HFF-Myc (cell line): ENCODE measurements at regions not wholly inside any gene's neighbourhood (a gene's known extent, or its start where the extent isn't known, plus 50 kb on each side); places are given as distances from the start of the nearest gene placed in this dataset.
"Not testable (repeated sequence)": the region's sequence is repeated elsewhere in the genome, so short reads cannot be mapped to it uniquely, and the experiment has no call there.

Source experiments
- DNase-seq: peaks from one replicate; pipeline ENCODE4 v3.0.0-alpha.2; 2011; ENCODE audit warnings: low read depth; ENCODE audit errors: extremely low read depth
- H3K4me3 ChIP-seq: replicated peaks from 2 replicates; pipeline ENCODE4 v1.5.1; 2011; ENCODE audit warnings: low read depth, mild to moderate bottlenecking, control low read depth, low read length
- CTCF ChIP-seq: IDR thresholded peaks from 2 replicates; pipeline ENCODE4 v1.5.1; 2012; ENCODE audit warnings: mild to moderate bottlenecking, low read depth, low read length, control low read depth; ENCODE audit errors: missing control alignments

GRCh38 chr15:62676891-62677290 lies 365.7 kb upstream of the TPM1 start:
- DNase-seq = no peak
- H3K4me3 ChIP-seq = no peak overlapping the region
- no peak for TF ChIP-seq CTCF

DNA sequence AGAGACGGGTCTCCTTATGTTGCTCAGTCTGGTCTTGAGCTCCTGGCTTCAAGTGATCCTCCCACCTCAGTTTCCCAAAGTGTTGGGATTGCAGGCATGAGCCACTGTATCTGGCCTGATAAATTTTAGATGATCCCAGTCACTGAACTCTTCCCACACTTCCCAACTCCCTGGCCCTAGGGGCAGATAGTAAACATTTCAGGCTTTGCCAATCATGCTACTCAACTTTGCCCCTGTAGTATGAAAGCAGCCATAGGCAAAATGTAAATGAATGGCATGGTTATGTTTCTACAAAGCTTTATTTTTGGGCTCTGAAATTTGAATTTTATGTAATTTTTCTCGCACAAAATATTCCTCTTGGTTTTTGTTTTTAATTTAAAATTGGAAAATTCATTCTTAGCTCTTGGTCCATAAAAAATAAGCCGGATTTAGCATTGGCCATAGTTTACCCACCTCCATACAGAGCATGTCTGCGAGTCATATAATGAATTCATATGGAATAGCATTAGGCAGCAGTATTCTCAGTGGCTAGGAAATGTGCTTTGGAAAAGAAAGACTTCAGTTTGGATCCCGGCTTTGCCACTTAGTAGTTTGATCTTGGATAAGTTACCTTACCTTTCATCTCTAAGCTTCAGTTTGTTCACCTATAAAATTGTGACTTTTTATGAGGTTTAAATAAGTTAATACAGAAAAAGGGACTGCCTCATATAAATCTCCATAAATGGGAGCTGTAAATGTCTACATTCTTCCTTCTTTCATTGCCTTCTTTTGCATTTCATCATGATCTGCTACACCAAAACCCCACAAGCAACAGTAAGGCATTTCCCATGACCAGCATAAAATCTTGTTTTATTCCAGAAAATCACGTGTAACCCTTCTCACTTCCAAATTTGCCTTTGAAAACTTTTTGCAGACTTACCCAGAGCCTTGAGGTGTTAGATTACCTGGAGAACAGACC lies 360.3 kb upstream of the TPM1 start:
- DNase-seq = no peak
- H3K4me3 ChIP-seq = no peak overlapping the region
- no peak for TF ChIP-seq CTCF

DNA sequence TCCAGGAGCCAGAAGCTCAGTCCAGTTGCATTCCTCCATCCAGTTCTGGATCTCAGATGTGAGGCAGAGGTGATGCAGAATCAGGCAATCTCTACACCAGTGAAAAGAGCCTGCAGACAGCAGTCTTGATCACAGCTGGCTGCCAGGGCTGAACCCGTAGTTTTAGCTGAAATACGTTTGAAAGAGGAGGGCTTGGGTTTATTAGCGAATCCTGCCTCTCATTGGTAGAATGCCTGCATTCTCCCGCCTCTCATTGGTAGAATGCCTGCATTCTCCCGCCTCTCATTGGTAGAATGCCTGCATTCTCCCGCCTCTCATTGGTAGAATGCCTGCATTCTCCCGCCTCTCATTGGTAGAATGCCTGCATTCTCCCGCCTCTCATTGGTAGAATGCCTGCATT lies 359.4 kb upstream of the TPM1 start:
- not testable (repeated sequence) for H3K4me3 ChIP-seq, DNase-seq

- TF ChIP-seq CTCF = no peak
- no peak overlapping the region for H3K4me3 ChIP-seq
- no peak for DNase-seq
These were observed 358.3 kb upstream of the TPM1 start for GRCh38 chr15:62684123-62684808.

DNA sequence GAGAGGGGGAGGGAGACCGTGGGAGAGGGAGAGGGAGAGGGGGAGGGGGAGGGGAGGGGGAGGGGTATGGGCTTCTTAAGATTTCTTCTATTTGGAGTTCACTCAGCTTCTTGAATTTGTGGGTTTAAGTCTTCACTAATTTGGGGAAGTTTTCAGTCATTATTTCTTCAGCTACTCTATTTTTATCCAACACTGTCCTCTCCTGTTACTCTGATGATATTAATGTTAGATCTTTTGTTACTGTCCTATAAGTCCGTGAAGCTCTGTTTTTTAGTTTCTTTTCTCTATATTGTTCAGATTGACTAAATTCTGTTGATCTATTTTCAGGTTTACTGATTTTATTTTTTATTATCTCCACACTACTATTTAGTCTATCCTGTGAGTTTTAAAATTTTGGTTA lies 351.5 kb upstream of the TPM1 start:
- no peak for TF ChIP-seq CTCF
- H3K4me3 ChIP-seq = no peak overlapping the region
- DNase-seq = no peak

DNA sequence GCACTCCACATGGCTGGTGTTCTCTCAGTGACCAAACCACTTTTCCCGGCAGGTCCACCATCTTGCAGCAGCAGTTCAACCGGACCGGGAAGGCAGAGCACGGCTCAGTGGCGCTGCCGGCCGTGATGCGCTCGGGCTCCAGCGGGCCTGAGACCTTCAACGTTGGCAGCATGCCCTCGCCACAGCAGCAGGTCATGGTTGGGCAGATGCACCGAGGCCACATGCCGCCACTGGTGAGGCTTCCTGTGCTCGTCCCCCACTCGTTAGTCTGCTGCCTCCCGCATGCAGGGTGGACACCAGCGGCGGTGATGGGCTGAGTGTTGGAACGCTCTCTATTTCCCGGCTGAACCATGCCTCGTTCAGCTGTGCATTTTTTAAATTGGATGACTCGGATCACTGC lies 344.9 kb upstream of the TPM1 start:
- DNase-seq = no peak
- H3K4me3 ChIP-seq = no peak overlapping the region
- TF ChIP-seq CTCF = no peak

GRCh38 chr15:62698646-62699045 lies 343.9 kb upstream of the TPM1 start:
- no peak overlapping the region for H3K4me3 ChIP-seq
- no peak for DNase-seq
- TF ChIP-seq CTCF = no peak
